GM19239 (cell line): ENCODE measurements at regions not wholly inside any gene's neighbourhood (a gene's known extent, or its start where the extent isn't known, plus 50 kb on each side); places are given as distances from the start of the nearest gene placed in this dataset.

Experiments
- DNase-seq: peaks from one replicate; pipeline ENCODE4 v3.0.0; 2011; ENCODE audit warnings: low spot score; ENCODE audit not compliant: insufficient read length
- FAIRE-seq: peaks from 2 replicates; lab custom pipeline; 2011; peaks lifted over from hg19 to GRCh38; lab: Jason Lieb, UNC

- FAIRE-seq: no peak
- no peak for DNase-seq
Observed at GRCh38 chr3:72698154-72698917, 149.9 kb downstream of the SHQ1 start.

GRCh38 chr3:72697717-72698116 is 150.5 kb downstream of the SHQ1 start:
- no peak for FAIRE-seq
- no peak for DNase-seq

- DNase-seq: no peak
- no peak for FAIRE-seq
Observed at GRCh38 chr3:72696815-72697214, 151.4 kb downstream of the SHQ1 start.

- FAIRE-seq (no peak), DNase-seq (no peak)
Observed at GRCh38 chr3:72694398-72694797, 153.8 kb downstream of the SHQ1 start.

- FAIRE-seq (no peak), DNase-seq (no peak)
Observed at GRCh38 chr3:72692990-72693389, 155.3 kb downstream of the SHQ1 start.

GRCh38 chr3:72690629-72691028 is 157.6 kb downstream of the SHQ1 start:
- DNase-seq: no peak
- FAIRE-seq: no peak

GRCh38 chr3:72682936-72683452 is 165.3 kb downstream of the SHQ1 start:
- FAIRE-seq (no peak), DNase-seq (no peak)

- FAIRE-seq (peak; percentile 35), DNase-seq (no peak)
Observed at GRCh38 chr3:72681598-72681997, 166.6 kb downstream of the SHQ1 start.

- FAIRE-seq: no peak
- DNase-seq: no peak
Observed at GRCh38 chr3:72680766-72681165, 167.5 kb downstream of the SHQ1 start.

GRCh38 chr3:72679540-72680198 is 168.6 kb downstream of the SHQ1 start:
- FAIRE-seq: peak; percentile 11

GRCh38 chr3:72678867-72679266 is 169.4 kb downstream of the SHQ1 start:
- FAIRE-seq (no peak), DNase-seq (no peak)

More at GRCh38 chr3:72679540-72680198, 168.6 kb downstream of the SHQ1 start:
- no peak for DNase-seq

- FAIRE-seq (no peak), DNase-seq (no peak)
Observed at GRCh38 chr3:72678380-72678779, 169.9 kb downstream of the SHQ1 start.

- DNase-seq: no peak
- FAIRE-seq: no peak
Observed at GRCh38 chr3:72675243-72675642, 173.0 kb downstream of the SHQ1 start.

GRCh38 chr3:72673011-72673771 is 175.1 kb downstream of the SHQ1 start:
- FAIRE-seq: no peak
- DNase-seq: no peak

- DNase-seq: no peak
- FAIRE-seq: no peak
Observed at GRCh38 chr3:72669224-72669623, 179.0 kb downstream of the SHQ1 start.

GRCh38 chr3:72666447-72666755 is 181.8 kb downstream of the SHQ1 start:
- DNase-seq: no peak
- FAIRE-seq: no peak

- FAIRE-seq (peak; percentile 4), DNase-seq (peak; percentile 34)
Observed at GRCh38 chr3:72665701-72666446, 182.4 kb downstream of the SHQ1 start.

GRCh38 chr3:72665103-72665502 is 183.1 kb downstream of the SHQ1 start:
- FAIRE-seq: no peak

GRCh38 chr3:72664184-72664975 is 183.9 kb downstream of the SHQ1 start:
- FAIRE-seq: no peak
- DNase-seq: no peak

More at GRCh38 chr3:72665103-72665502, 183.1 kb downstream of the SHQ1 start:
- DNase-seq: no peak
